ENCODE measurements at regions not wholly inside any gene's neighbourhood (a gene's known extent, or its start where the extent isn't known, plus 50 kb on each side); places are given as distances from the start of the nearest gene placed in this dataset.
A peak's percentile ranks its signal among the peaks of the same experiment; 100 is the strongest.

DNA sequence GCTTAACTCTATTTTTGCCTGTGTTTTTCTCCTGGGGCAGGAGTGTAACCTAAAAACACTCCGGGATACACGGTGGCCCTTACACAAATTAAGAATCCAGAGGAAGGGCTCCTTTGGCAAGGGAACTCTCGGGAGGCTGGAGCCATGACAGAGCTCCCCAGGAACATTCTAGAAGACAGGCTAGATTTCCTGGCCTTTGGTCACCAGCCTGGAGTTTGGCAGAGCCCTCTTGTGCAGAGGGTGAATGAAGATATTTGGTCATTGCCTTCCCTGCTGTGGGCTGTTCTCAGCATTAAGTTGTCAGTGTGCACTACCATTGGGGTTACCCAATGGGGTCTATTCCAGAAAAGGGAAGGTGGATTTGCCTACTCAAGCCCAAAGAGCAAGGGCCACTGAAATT lies 53.8 kb upstream of the LNX1 start:
- FAIRE-seq = no peak
- H3K27me3 ChIP-seq (ENCODE audit: control insufficient read depth in 1 of 2, insufficient read depth in 2 of 2, low read length in 2 of 2) = no peaks in the 10 kb centered on the region
- no peaks in the 10 kb centered on the region for H3K9me3 ChIP-seq (ENCODE audit: low read length)
- no peaks in the 10 kb centered on the region for H3K36me3 ChIP-seq (replicated peaks in 1 of 2; ENCODE audit: control insufficient read depth in 1 of 2, insufficient read depth in 2 of 2, low read length in 2 of 2)
- POLR2A ChIA-PET = no interaction called here
- in situ Hi-C loops (cut with HindIII; ENCODE audit: extremely low pct_ligation_motif_present, low pct_unique_long_range_greater_than_20kb) (no loop called here), intact Hi-C loops (cut with micrococcal nuclease; ENCODE audit: unreplicated experiment) (no loop called here)
- no peak for ATAC-seq
- H3K9ac ChIP-seq (ENCODE audit: insufficient read depth, low read depth, low read length) = no peak overlapping the region
- no peak overlapping the region for H3K4me3 ChIP-seq (replicated peaks in 1 of 3; ENCODE audit: insufficient read depth in 1 of 3, low read depth in 2 of 3, low read length in 3 of 3)
- WGBS (ENCODE audit: low lambda C conversion rate) = 34% methylated on average over 3 of the region's 3 CpGs
- H3K4me2 ChIP-seq (ENCODE audit: low read depth, low read length) = no peak overlapping the region
- CTCF ChIA-PET (ENCODE audit: low intra/inter-chr PET ratio, low total read pairs) = no interaction called here
- no peak overlapping the region for H3K27ac ChIP-seq (ENCODE audit: extremely low read length, insufficient read depth, low read length)
- BruUV-seq (replicated peaks) = no TSS peak
- TF ChIP-seq, protein P1, sequence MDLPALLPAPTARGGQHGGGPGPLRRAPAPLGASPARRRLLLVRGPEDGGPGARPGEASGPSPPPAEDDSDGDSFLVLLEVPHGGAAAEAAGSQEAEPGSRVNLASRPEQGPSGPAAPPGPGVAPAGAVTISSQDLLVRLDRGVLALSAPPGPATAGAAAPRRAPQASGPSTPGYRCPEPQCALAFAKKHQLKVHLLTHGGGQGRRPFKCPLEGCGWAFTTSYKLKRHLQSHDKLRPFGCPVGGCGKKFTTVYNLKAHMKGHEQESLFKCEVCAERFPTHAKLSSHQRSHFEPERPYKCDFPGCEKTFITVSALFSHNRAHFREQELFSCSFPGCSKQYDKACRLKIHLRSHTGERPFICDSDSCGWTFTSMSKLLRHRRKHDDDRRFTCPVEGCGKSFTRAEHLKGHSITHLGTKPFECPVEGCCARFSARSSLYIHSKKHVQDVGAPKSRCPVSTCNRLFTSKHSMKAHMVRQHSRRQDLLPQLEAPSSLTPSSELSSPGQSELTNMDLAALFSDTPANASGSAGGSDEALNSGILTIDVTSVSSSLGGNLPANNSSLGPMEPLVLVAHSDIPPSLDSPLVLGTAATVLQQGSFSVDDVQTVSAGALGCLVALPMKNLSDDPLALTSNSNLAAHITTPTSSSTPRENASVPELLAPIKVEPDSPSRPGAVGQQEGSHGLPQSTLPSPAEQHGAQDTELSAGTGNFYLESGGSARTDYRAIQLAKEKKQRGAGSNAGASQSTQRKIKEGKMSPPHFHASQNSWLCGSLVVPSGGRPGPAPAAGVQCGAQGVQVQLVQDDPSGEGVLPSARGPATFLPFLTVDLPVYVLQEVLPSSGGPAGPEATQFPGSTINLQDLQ (CRISPR knock-in tag; IDR thresholded peaks at IDR 0.05) = no peak
- TF ChIP-seq ZFAT (CRISPR knock-in tag; conservative IDR thresholded peaks at IDR 0.05) = no peak
- H3K4me1 ChIP-seq (ENCODE audit: insufficient read depth, low read length) = no peaks in the 10 kb centered on the region
- DNase-seq (ENCODE audit: low spot score) = no peak
- H2AFZ ChIP-seq (ENCODE audit: low read length) = no peak overlapping the region
- H4K20me1 ChIP-seq (ENCODE audit: insufficient read depth, low read length) = no peaks in the 10 kb centered on the region
- H3K79me2 ChIP-seq (ENCODE audit: insufficient read depth, low read length) = no peaks in the 10 kb centered on the region

DNA sequence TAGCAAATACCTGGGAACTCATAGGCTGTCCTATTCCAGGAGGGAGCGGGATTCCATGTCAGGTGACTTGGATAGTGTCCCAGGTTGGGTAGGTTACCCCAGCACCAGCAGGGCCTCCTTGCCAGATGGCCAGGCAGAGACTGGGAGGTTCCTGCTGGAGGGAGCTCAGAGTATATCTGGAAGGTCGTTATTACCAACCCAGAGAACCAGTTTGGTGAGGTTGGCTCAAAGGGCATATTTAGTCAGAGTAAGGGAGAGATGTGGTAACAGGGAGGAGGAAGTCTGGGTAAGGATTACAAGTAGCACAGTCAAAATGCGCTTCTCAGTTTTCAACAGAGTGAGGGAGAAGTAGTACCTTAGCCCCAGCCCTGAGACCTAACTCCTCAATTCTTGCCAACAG lies 53.3 kb upstream of the LNX1 start:
- Histone ChIP-seq H3K36me3 (replicated peaks in 1 of 2; ENCODE audit: control insufficient read depth in 1 of 2, insufficient read depth in 2 of 2, low read length in 2 of 2) (no peaks in the 10 kb centered on the region), H3K9me3 (ENCODE audit: low read length) (no peaks in the 10 kb centered on the region), H2AFZ (ENCODE audit: low read length) (no peak overlapping the region), H3K9ac (ENCODE audit: insufficient read depth, low read depth, low read length) (no peak overlapping the region), H3K4me2 (ENCODE audit: low read depth, low read length) (no peak overlapping the region), H3K4me3 (replicated peaks in 1 of 3; ENCODE audit: insufficient read depth in 1 of 3, low read depth in 2 of 3, low read length in 3 of 3) (no peak overlapping the region), H3K79me2 (ENCODE audit: insufficient read depth, low read length) (no peaks in the 10 kb centered on the region), H3K27me3 (ENCODE audit: control insufficient read depth in 1 of 2, insufficient read depth in 2 of 2, low read length in 2 of 2) (no peaks in the 10 kb centered on the region), H3K27ac (ENCODE audit: extremely low read length, insufficient read depth, low read length) (no peak overlapping the region), H3K4me1 (ENCODE audit: insufficient read depth, low read length) (no peaks in the 10 kb centered on the region), H4K20me1 (ENCODE audit: insufficient read depth, low read length) (no peaks in the 10 kb centered on the region)
- ChIA-PET POLR2A (no interaction called here), CTCF (ENCODE audit: low intra/inter-chr PET ratio, low total read pairs) (no interaction called here)
- no peak for DNase-seq (ENCODE audit: low spot score)
- intact Hi-C loops (cut with micrococcal nuclease; ENCODE audit: unreplicated experiment) (no loop called here), in situ Hi-C loops (cut with HindIII; ENCODE audit: extremely low pct_ligation_motif_present, low pct_unique_long_range_greater_than_20kb) (no loop called here)
- FAIRE-seq = no peak
- 10% methylated on average over 3 of the region's 3 CpGs for WGBS (ENCODE audit: low lambda C conversion rate)
- ATAC-seq = peak; percentile 49
- BruUV-seq (replicated peaks) = no TSS peak
- TF ChIP-seq TARDBP (CRISPR knock-in tag; IDR thresholded peaks at IDR 0.05) = no peak
- TF ChIP-seq, protein P2, sequence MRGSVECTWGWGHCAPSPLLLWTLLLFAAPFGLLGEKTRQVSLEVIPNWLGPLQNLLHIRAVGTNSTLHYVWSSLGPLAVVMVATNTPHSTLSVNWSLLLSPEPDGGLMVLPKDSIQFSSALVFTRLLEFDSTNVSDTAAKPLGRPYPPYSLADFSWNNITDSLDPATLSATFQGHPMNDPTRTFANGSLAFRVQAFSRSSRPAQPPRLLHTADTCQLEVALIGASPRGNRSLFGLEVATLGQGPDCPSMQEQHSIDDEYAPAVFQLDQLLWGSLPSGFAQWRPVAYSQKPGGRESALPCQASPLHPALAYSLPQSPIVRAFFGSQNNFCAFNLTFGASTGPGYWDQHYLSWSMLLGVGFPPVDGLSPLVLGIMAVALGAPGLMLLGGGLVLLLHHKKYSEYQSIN (CRISPR knock-in tag; IDR thresholded peaks at IDR 0.05; ENCODE audit: borderline replicate concordance) = no peak
- TF ChIP-seq, protein P3, sequence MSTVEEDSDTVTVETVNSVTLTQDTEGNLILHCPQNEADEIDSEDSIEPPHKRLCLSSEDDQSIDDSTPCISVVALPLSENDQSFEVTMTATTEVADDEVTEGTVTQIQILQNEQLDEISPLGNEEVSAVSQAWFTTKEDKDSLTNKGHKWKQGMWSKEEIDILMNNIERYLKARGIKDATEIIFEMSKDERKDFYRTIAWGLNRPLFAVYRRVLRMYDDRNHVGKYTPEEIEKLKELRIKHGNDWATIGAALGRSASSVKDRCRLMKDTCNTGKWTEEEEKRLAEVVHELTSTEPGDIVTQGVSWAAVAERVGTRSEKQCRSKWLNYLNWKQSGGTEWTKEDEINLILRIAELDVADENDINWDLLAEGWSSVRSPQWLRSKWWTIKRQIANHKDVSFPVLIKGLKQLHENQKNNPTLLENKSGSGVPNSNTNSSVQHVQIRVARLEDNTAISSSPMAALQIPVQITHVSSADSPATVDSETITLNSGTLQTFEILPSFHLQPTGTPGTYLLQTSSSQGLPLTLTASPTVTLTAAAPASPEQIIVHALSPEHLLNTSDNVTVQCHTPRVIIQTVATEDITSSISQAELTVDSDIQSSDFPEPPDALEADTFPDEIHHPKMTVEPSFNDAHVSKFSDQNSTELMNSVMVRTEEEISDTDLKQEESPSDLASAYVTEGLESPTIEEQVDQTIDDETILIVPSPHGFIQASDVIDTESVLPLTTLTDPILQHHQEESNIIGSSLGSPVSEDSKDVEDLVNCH (CRISPR knock-in tag; IDR thresholded peaks at IDR 0.05) = no peak
- no peak for TF ChIP-seq SOX5 (CRISPR knock-in tag; IDR thresholded peaks at IDR 0.05; ENCODE audit: borderline replicate concordance)
- TF ChIP-seq, protein P4, sequence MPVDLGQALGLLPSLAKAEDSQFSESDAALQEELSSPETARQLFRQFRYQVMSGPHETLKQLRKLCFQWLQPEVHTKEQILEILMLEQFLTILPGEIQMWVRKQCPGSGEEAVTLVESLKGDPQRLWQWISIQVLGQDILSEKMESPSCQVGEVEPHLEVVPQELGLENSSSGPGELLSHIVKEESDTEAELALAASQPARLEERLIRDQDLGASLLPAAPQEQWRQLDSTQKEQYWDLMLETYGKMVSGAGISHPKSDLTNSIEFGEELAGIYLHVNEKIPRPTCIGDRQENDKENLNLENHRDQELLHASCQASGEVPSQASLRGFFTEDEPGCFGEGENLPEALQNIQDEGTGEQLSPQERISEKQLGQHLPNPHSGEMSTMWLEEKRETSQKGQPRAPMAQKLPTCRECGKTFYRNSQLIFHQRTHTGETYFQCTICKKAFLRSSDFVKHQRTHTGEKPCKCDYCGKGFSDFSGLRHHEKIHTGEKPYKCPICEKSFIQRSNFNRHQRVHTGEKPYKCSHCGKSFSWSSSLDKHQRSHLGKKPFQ (CRISPR knock-in tag; IDR thresholded peaks at IDR 0.05; ENCODE audit: insufficient replicate concordance) = no peak
- no peak for TF ChIP-seq NR2C2 (CRISPR knock-in tag; IDR thresholded peaks at IDR 0.05; ENCODE audit: borderline replicate concordance)
- no peak for TF ChIP-seq POLR2AphosphoS5 (IDR thresholded peaks at IDR 0.05; ENCODE audit: low read depth, low read length)
